ENCODE measurements at regions not wholly inside any gene's neighbourhood (a gene's known extent, or its start where the extent isn't known, plus 50 kb on each side); places are given as distances from the start of the nearest gene placed in this dataset.

- TF ChIP-seq, protein P1, sequence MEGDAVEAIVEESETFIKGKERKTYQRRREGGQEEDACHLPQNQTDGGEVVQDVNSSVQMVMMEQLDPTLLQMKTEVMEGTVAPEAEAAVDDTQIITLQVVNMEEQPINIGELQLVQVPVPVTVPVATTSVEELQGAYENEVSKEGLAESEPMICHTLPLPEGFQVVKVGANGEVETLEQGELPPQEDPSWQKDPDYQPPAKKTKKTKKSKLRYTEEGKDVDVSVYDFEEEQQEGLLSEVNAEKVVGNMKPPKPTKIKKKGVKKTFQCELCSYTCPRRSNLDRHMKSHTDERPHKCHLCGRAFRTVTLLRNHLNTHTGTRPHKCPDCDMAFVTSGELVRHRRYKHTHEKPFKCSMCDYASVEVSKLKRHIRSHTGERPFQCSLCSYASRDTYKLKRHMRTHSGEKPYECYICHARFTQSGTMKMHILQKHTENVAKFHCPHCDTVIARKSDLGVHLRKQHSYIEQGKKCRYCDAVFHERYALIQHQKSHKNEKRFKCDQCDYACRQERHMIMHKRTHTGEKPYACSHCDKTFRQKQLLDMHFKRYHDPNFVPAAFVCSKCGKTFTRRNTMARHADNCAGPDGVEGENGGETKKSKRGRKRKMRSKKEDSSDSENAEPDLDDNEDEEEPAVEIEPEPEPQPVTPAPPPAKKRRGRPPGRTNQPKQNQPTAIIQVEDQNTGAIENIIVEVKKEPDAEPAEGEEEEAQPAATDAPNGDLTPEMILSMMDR (IDR thresholded peaks at IDR 0.05): no peak
- no peak for TF ChIP-seq EZH2 (IDR thresholded peaks at IDR 0.05)
- TF ChIP-seq EZH2phosphoT487 (IDR thresholded peaks at IDR 0.05): no peak
These were observed 96.2 kb downstream of the THBS2 start for GRCh38 chr6:169157197-169158148.
